Hematopoietic multipotent progenitor cell (in vitro differentiated cells): ENCODE measurements at regions not wholly inside any gene's neighbourhood (a gene's known extent, or its start where the extent isn't known, plus 50 kb on each side); places are given as distances from the start of the nearest gene placed in this dataset.

Experiments used
- DNase-seq, 3 donors: peaks; one replicate each; pipeline ENCODE4 v3.0.0-alpha.2; 2011 to 2015; ENCODE audit warnings: low read depth in 2 of 3, low spot score in 2 of 3

DNA sequence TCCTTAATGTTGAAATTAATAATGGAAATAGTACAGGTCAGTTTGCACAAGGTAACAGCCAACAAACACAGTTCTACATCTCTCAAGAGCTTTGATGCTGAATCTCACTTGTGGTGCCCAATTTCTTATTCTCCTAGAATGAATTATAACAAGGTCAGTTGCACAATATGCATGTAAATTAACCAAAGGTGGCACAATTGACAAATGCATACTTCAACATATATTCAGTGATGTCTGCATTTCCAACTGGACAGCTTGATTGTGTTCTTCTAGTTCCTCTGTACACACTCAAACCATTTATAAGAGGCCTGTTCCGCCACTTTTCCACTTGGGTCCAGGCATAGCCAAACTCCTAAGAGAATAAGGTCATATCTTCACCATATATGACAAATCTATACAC, 210.3 kb upstream of the EPHA5 start:
- DNase-seq, result no peak

DNA sequence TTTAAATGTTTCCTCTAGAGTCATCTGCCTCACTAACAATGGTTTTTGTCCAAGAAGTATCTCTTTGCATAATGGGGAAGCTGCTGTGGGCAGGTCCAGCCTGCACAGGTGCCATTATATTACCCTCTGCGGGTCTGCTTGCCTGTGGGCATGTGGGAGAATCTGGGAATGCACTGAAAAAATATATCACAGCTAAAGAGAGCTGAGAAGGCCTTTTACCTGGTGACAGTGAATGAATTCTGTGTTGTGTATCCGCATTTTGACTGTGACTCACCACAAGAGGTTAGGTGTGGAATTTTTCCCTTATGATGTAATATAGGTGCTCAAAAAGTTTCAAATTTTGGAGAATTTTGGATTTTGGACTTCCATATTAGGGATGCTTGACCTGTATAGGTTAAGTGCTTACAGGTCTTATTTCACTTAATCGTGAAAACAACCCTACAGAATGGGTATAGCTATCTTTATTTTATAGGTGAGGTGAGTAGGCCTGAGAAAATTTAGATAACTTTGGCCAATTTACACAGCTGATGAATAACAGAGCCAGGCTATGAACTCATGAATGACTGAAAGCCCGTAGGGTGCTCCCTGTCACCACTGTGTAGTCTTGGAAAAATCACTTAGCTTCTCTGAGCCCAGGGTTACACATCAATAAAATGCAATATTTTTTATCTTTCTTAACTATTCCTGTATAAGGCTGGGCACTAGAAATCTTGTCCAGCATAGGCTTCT, 198.0 kb upstream of the EPHA5 start:
- no peak for DNase-seq

GRCh38 chr4:65865489-65865888, 195.2 kb upstream of the EPHA5 start:
- peak in 2 of 3 donors; percentile 0 to 3 for DNase-seq

DNA sequence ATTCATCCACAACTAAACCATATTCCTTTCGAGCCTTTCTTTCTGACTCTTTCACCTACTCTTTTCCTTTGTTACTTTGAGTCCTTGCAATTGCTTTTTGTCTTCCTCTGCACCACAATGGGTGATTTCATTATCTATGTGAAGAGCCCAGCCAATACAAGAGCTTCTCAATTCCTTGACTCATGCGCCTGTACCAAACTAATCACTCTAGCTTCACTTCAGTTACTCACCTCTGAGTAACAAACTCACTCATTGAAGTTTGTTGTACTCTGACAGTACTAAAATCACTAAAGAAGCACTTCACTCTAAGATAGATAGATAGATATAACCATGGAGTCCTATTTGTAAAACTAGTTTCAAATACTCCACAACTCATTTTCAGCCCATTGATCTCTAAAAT, 191.7 kb upstream of the EPHA5 start:
- no peak for DNase-seq

- no peak for DNase-seq
Measured at GRCh38 chr4:65845199-65845773, 175.0 kb upstream of the EPHA5 start.

GRCh38 chr4:65839164-65839931, 169.1 kb upstream of the EPHA5 start:
- DNase-seq, result no peak

DNA sequence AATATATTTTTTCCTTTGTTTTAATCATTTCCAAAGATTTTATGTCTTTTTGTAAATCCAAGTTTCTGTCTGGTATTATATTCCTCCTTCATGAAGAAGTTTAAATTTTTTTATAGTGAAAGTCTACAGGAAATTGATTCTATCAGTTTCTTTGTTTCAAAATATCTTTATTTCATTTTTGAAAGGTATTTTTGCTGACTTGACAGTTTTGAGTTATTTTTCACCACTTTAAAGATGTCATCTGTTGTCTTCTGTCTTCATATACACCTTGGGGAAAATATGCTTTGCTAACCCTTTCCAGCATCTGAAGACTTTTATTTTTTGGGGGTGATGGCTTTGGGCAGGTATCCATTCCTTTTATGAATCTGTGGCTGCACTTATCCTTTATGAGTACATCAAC, 164.4 kb upstream of the EPHA5 start:
- no peak for DNase-seq

DNA sequence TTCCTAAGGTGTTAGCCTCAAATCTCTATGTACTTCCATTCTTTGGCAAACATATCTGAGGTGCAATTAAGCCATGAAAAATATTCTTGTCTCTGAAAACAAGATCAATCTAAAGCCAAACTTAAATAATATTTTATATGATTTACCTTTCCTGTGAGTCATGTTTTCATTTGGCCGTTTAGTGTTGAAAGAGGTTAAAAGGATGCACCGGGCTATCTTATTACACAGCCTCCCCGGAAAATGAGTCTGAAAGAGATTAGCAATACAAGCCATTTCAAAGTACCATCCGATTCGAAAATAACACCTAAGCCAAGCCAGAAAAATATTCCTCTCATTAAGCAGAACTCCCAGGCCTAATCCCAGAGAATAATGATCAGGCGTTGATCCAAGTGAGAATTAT, 161.5 kb upstream of the EPHA5 start:
- no peak for DNase-seq

- DNase-seq, result no peak
Measured at GRCh38 chr4:65825116-65825753, 154.9 kb upstream of the EPHA5 start.

DNA sequence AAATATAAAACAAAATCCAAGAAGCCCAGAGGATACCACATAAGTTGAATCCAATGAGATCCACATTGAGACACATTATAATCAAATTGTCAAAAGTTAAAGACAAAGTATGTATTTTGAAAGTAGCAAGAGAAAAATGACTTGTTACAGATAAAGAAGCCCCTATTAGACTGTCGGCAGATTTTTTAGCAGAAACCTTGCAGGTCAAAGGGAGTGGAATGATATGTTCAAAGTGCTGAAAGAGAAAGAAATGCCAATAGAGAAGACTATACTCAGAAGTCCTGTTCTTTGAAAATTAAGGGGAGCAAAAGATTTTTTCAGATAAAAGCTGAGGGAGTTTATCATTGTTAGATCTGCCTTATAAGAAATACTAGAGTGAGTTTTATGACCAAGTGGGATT, 148.9 kb upstream of the EPHA5 start:
- no peak for DNase-seq

DNA sequence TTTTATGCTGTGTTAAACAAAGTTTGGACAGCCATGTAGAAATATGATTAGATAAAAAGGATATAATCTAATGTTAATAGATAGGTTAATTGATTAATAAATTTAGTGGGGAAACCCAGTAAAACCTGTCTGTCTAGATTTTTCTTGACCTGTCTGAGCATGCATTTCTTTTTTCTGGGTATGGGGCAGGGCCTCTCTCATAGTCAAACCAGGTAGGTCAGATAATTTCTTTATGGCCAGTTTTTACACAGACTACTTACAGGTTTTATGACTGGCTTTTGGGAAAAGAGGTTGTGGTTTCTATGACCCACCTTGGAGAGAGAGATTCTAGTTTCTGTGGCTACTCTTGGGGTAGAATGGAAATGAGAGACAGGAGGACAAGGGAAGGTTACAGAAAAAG, 135.6 kb upstream of the EPHA5 start:
- DNase-seq, result no peak

DNA sequence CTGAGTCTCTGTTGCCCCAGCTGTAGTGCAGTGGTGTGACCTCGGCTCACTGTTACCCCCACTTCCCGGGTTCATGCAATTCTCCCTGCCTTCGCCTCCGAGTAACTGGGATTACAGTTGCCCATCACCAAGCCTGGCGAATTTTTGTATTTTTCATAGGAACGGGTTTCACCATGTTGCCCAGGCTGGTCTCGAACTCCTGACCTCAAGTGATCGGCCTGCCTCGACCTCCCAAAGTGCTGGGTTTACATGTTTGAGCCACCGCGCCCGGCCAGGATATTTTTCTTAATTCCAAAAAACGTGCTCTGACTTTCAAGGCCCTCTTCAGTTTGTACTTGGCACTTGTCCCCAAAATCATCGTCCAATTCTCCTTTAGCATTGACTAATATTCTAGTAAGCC, 129.2 kb upstream of the EPHA5 start:
- no peak for DNase-seq

DNA sequence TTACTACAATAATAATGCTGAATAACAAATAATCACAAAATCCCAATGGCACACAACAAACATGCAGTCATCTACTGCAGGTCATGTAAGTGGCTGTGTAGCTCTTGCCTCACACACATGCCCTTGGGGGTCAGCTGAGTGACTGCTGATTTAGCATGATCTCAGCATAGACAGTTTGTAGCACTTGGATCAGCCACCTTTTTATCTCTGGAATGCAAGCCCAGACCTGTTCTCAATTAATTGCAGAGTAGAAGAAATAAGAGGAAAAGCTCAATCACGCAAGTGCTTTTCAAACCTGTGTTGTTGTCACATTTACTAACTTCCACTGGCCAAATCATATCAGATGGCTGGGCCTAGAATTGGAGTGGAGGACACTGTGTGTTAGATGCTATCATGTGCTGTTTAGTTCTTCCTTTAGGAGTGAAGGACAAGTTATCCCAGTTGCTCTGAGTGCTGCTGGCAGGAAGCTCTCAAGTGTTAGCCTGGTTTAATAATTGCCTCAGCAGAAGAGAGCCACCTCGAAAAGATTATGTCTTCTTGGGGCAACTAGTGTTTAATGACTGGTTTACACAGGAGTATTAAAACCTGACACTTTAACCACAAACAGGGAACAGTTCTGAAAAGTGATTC, 128.3 kb upstream of the EPHA5 start:
- DNase-seq, result no peak

- peak in 2 of 3 donors; percentile 0 to 1 for DNase-seq
Measured at GRCh38 chr4:65791812-65792308, 121.6 kb upstream of the EPHA5 start.

DNA sequence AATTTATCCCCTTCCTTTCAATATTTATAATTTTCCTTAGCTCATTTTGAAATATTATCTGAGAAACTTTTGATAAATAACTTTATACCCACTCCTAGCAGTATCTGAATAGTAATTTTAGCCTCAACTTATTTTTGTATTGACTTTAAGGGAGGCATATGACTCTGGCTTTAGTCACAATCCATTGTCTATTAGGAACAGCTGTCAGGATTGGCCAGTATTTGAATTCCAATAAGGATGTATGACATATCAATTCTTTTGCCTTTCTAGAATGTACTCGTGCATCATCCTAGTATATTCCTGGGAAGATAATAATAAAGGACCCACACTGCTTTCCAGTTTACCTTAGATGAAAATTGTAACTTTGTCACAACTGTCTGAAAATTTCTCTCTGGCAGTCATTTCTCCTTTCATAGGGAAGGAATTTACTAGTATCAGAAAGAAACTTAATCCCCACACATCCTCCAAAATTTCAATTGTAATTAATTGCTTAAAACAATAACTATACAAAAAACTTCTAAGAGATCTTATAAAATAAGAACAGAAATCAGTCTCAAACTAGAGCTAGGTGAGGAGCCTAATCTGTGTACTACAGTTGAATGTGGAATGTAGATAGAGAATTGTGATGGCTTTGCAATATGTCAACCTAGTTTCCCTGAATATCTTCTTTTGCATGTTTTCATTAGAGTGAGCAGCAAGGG, 121.0 kb upstream of the EPHA5 start:
- DNase-seq, result no peak

GRCh38 chr4:65789805-65790204, 119.5 kb upstream of the EPHA5 start:
- no peak for DNase-seq

GRCh38 chr4:65789341-65789740, 119.1 kb upstream of the EPHA5 start:
- no peak for DNase-seq

DNA sequence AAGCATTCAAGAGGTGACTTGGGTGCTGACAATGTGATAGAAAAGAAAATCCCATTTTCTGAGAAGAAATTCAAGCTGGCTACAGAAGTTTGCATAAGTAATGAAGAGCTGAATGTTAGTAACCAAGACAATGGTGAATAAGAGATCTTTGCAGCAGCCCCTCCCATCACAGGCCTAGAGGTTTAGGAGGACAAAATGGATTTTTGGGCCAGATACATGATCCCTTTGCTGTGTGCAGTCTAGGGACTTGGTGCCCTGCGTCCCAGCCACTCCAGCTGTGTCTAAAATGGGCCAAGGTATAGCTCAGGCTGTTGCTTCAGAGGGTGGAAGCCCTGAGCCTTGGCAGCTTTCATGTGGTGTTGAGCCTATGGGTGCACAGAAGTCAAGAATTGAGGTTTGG, 107.0 kb upstream of the EPHA5 start:
- no peak for DNase-seq

GRCh38 chr4:65773636-65774035, 103.3 kb upstream of the EPHA5 start:
- DNase-seq, result no peak

DNA sequence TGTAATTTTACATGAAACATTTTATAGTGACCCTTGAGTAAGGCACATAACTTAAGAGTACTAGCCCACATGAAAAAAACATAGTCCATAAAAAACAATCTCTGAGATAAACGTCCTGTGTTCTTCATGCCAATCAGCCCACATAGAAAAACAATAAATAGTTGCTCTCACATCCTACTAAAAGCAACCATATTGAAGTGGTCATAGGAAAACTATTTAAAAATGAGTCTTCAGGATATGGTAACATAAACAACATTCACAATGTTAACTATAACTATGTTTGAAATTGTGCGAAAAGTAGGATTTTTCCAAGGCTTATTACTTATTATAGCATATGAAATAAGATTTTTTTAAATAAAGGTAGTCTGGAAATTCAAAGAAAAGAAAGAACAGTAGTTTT, 77.1 kb upstream of the EPHA5 start:
- DNase-seq, result no peak
